SK-N-SH treated with all-trans-retinoic acid at 6 μM for 48 hours (cell line): ENCODE measurements at regions not wholly inside any gene's neighbourhood (a gene's known extent, or its start where the extent isn't known, plus 50 kb on each side); places are given as distances from the start of the nearest gene placed in this dataset.

Source experiments
- ATAC-seq: fragments of 200-7000 bp; cut with Tn5 transposase; 3 replicates; pipeline ENCODE4 v1.9.1; 2020; ENCODE audit warnings: mild to moderate bottlenecking, moderate library complexity
- BACH2 ChIP-seq: fragments of 250-450 bp; sonication (Bioruptor Pico); IDR thresholded peaks from 2 replicates; pipeline ENCODE4 v1.9.0; 2021; ENCODE audit warnings: mild to moderate bottlenecking, borderline replicate concordance
- CREB5 ChIP-seq: fragments of 250-450 bp; sonication (Bioruptor Pico); IDR thresholded peaks from 2 replicates; pipeline ENCODE4 v1.5.1; 2020; ENCODE audit warnings: low read depth, mild to moderate bottlenecking, moderate library complexity
- CSDC2 ChIP-seq: fragments of 250-450 bp; sonication (Bioruptor Pico); IDR thresholded peaks from 2 replicates; pipeline ENCODE4 v1.5.0; 2020; ENCODE audit warnings: mild to moderate bottlenecking, moderate library complexity
- ESRRG ChIP-seq: fragments of 250-450 bp; sonication (Bioruptor Pico); IDR thresholded peaks from 2 replicates; pipeline ENCODE4 v1.6.1; 2021; ENCODE audit warnings: mild to moderate bottlenecking
- GLIS3 ChIP-seq: fragments of 250-450 bp; sonication (Bioruptor Pico); IDR thresholded peaks from 2 replicates; pipeline ENCODE4 v1.5.0; 2020; ENCODE audit warnings: mild to moderate bottlenecking, moderate library complexity
- ISL1 ChIP-seq: fragments of 250-450 bp; sonication (Bioruptor Pico); IDR thresholded peaks from 2 replicates; pipeline ENCODE4 v2.1.2; 2022; ENCODE audit warnings: mild to moderate bottlenecking, moderate library complexity
- OSR1 ChIP-seq: fragments of 250-450 bp; sonication (Bioruptor Pico); IDR thresholded peaks from 2 replicates; pipeline ENCODE4 v1.8.0; 2022; ENCODE audit warnings: moderate library complexity, mild to moderate bottlenecking, inconsistent platforms
- PATZ1 ChIP-seq: fragments of 250-450 bp; sonication (Bioruptor Pico); IDR thresholded peaks from 2 replicates; pipeline ENCODE4 v1.8.0; 2020; ENCODE audit warnings: mild to moderate bottlenecking, moderate library complexity, borderline replicate concordance
- PPARA ChIP-seq: fragments of 250-450 bp; sonication (Bioruptor Pico); IDR thresholded peaks from 2 replicates; pipeline ENCODE4 v1.5.0; 2020; ENCODE audit warnings: mild to moderate bottlenecking, borderline replicate concordance
- RARB ChIP-seq: fragments of 250-450 bp; sonication (Bioruptor Pico); IDR thresholded peaks from 2 replicates; pipeline ENCODE4 v1.8.0; 2021; ENCODE audit warnings: mild to moderate bottlenecking, moderate library complexity
- SNAI2 ChIP-seq: fragments of 250-450 bp; sonication (Bioruptor Pico); IDR thresholded peaks from 2 replicates; pipeline ENCODE4 v1.5.0; 2020; ENCODE audit warnings: mild to moderate bottlenecking, moderate library complexity
- TCF4 ChIP-seq: fragments of 250-450 bp; sonication (Bioruptor Pico); IDR thresholded peaks from 2 replicates; pipeline ENCODE4 v1.8.0; 2021; ENCODE audit warnings: mild to moderate bottlenecking, moderate library complexity, borderline replicate concordance
- TSHZ2 ChIP-seq: fragments of 250-450 bp; sonication (Bioruptor Pico); IDR thresholded peaks from 2 replicates; pipeline ENCODE4 v1.5.0; 2020; ENCODE audit warnings: mild to moderate bottlenecking, moderate library complexity
- ZC3H10 ChIP-seq: fragments of 250-450 bp; sonication (Bioruptor Pico); IDR thresholded peaks from 2 replicates; pipeline ENCODE4 v1.5.1; 2021; ENCODE audit warnings: mild to moderate bottlenecking, moderate library complexity
- ZFP3 ChIP-seq: fragments of 250-450 bp; sonication (Bioruptor Pico); IDR thresholded peaks from 2 replicates; pipeline ENCODE4 v1.5.0; 2020; ENCODE audit warnings: mild to moderate bottlenecking, moderate library complexity
- ZFP30 ChIP-seq: fragments of 450-650 bp; formaldehyde crosslinking; IDR thresholded peaks from 2 replicates; pipeline ENCODE4 v1.5.0; 2022; ENCODE audit warnings: mild to moderate bottlenecking, moderate library complexity
- ZNF565 ChIP-seq: fragments of 450-650 bp; formaldehyde crosslinking; conservative IDR thresholded peaks from 2 replicates; pipeline ENCODE4 v1.5.0; 2020; ENCODE audit warnings: low read depth, mild to moderate bottlenecking, moderate library complexity
- ZNF70 ChIP-seq: fragments of 450-650 bp; formaldehyde crosslinking; IDR thresholded peaks from 2 replicates; pipeline ENCODE4 v1.5.0; 2020; ENCODE audit warnings: mild to moderate bottlenecking, moderate library complexity
- ZNF8 ChIP-seq: fragments of 450-650 bp; formaldehyde crosslinking; IDR thresholded peaks from 2 replicates; pipeline ENCODE4 v1.5.0; 2020; ENCODE audit warnings: mild to moderate bottlenecking, moderate library complexity
- TF ChIP-seq, protein P1 (sequence below): fragments of 250-450 bp; sonication (Bioruptor Pico); IDR thresholded peaks from 2 replicates; pipeline ENCODE4 v1.8.0; 2021; ENCODE audit warnings: low read depth, mild to moderate bottlenecking, moderate library complexity, borderline replicate concordance

DNA sequence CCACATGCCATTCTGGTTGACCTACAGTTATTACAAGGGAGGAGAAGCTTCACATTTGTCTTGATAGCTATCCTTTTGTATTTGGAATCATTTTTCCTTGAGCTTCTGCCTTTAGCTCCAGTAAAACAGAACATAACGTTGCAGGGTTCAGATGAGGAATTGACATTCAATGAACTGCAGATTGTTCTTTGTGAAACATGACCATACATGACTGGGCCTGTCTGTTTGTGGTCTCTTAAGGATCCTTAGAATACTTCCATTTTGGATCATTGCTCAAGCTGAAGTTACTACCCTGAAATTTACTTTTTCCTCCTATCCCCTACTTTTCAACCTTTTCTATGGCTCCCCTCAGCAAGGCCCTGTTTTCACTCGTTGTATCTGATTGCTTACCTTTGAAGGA is 1281.7 kb upstream of the CELF4 start:
- no peak for ATAC-seq
- no peak for TF ChIP-seq ZC3H10 (CRISPR knock-in tag)
- no peak for TF ChIP-seq GLIS3 (CRISPR knock-in tag)
- no peak for TF ChIP-seq TCF4 (CRISPR knock-in tag)

- TF ChIP-seq ESRRG (CRISPR knock-in tag) = no peak
- TF ChIP-seq, all 23 proteins: peak for 0
- ATAC-seq = no peak
These were observed 1277.7 kb upstream of the CELF4 start for GRCh38 chr18:38843291-38843690.

GRCh38 chr18:38826247-38826646 is 1260.6 kb upstream of the CELF4 start:
- ATAC-seq = no peak
- no peak for TF ChIP-seq SNAI2 (CRISPR knock-in tag)
- no peak for TF ChIP-seq ZFP30
- TF ChIP-seq, protein P1, sequence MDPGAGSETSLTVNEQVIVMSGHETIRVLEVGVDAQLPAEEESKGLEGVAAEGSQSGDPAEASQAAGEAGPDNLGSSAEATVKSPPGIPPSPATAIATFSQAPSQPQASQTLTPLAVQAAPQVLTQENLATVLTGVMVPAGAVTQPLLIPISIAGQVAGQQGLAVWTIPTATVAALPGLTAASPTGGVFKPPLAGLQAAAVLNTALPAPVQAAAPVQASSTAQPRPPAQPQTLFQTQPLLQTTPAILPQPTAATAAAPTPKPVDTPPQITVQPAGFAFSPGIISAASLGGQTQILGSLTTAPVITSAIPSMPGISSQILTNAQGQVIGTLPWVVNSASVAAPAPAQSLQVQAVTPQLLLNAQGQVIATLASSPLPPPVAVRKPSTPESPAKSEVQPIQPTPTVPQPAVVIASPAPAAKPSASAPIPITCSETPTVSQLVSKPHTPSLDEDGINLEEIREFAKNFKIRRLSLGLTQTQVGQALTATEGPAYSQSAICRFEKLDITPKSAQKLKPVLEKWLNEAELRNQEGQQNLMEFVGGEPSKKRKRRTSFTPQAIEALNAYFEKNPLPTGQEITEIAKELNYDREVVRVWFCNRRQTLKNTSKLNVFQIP (CRISPR knock-in tag) = no peak
- TF ChIP-seq PATZ1 = no peak
- no peak for TF ChIP-seq TCF4 (CRISPR knock-in tag)

GRCh38 chr18:38811209-38811608 is 1245.6 kb upstream of the CELF4 start:
- ATAC-seq = no peak
- TF ChIP-seq ZNF565 (CRISPR knock-in tag) (no peak), ISL1 (CRISPR knock-in tag) (no peak), TSHZ2 (no peak)

DNA sequence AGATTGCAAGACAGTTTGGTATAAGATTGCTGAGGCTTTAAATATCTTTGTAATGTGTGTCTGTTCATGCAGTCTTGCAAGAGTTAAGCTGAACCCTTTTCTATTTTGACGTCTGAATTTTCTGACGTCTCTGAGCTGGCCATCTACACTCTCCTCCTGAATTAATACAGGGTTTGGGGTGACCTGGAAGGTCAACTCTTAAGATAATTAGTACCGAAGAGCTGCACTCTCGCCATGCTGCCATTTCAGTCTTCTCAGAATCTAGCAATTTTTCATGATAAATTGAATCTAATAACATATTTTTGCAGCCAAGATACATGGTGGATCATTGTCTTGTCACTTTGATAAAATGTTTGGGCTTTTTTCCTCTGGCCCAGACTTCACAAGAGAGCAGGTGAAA is 1245.2 kb upstream of the CELF4 start:
- no peak for ATAC-seq
- TF ChIP-seq GLIS3 (CRISPR knock-in tag) (no peak), OSR1 (CRISPR knock-in tag) (no peak), BACH2 (CRISPR knock-in tag) (no peak), ZFP30 (no peak), ZFP3 (CRISPR knock-in tag) (no peak), TCF4 (CRISPR knock-in tag) (no peak), ZNF8 (CRISPR knock-in tag) (no peak), PPARA (CRISPR knock-in tag) (no peak), ESRRG (CRISPR knock-in tag) (no peak), RARB (no peak), PATZ1 (no peak), SNAI2 (CRISPR knock-in tag) (no peak), CSDC2 (CRISPR knock-in tag) (no peak), ZC3H10 (CRISPR knock-in tag) (no peak), ISL1 (CRISPR knock-in tag) (no peak), ZNF70 (CRISPR knock-in tag) (no peak), CREB5 (CRISPR knock-in tag) (no peak), TSHZ2 (no peak)
- TF ChIP-seq, protein P1 (CRISPR knock-in tag) = no peak
